GM12878 (cell line): ENCODE measurements at regions not wholly inside any gene's neighbourhood (a gene's known extent, or its start where the extent isn't known, plus 50 kb on each side); places are given as distances from the start of the nearest gene placed in this dataset.
"Not testable (repeated sequence)": the region's sequence is repeated elsewhere in the genome, so short reads cannot be mapped to it uniquely, and the experiment has no call there.

ENCODE experiments used
- ATAC-seq: fragments of 200-7000 bp; cut with Tn5 transposase; 3 replicates; pipeline ENCODE4 v1.9.1; 2020; ENCODE audit warnings: mild to moderate bottlenecking, moderate library complexity
- BruUV-seq: library from RNA; stranded (reverse); fragments of 400-500 nt; replicated peaks from 2 replicates; lab custom pipeline; 2021; lab: Mats Ljungman, UMichigan
- CTCF ChIA-PET: fragments of 300-600 bp; sonication (Branson Sonifier 250); formaldehyde crosslinking; extraction: SDS; loops from one replicate; lab custom pipeline; 2021; ENCODE audit warnings: inconsistent platforms; lab: Yijun Ruan, JAX
- POLR2A ChIA-PET: fragments of 350-600 bp; formaldehyde crosslinking; extraction: SDS; loops from one replicate; lab custom pipeline; 2021; ENCODE audit warnings: inconsistent platforms; lab: Charles Lee
- RAD21 ChIA-PET: fragments of 300-600 bp; sonication (Branson Sonifier 250); formaldehyde crosslinking; loops from one replicate; lab custom pipeline; 2023; ENCODE audit warnings: antibody characterized with exemption; ENCODE audit not compliant: unreplicated experiment; lab: Charles Lee
- SMC1A ChIA-PET: fragments of 300-600 bp; sonication (Branson Sonifier 250); formaldehyde crosslinking; loops from one replicate; lab custom pipeline; 2023; ENCODE audit not compliant: unreplicated experiment, uncharacterized antibody; lab: Charles Lee
- DNase-seq: peaks from one replicate; pipeline ENCODE4 v3.0.0-alpha.2; 2011; ENCODE audit warnings: low read depth, low spot score
- FAIRE-seq: peaks from 3 replicates; lab custom pipeline; 2011; peaks lifted over from hg19 to GRCh38; lab: Jason Lieb, UNC
- H2AFZ ChIP-seq: 2 replicates; pipeline ENCODE4 v1.6.0; 2011; ENCODE audit warnings: low read depth, low read length, control low read depth; ENCODE audit not compliant: control insufficient read depth
- H3K27ac ChIP-seq: 2 replicates; pipeline ENCODE4 v1.5.1; 2011; ENCODE audit warnings: control low read depth; ENCODE audit not compliant: control insufficient read depth, insufficient read depth
- H3K27me3 ChIP-seq, 2 experiments: replicated peaks in 1 of 2; 2 replicates each; pipeline versions ENCODE4 v1.6.0 to v1.6.1; 2011; ENCODE audit warnings: low read length in 1 of 2; ENCODE audit not compliant: control insufficient read depth in 2 of 2, insufficient read depth in 2 of 2
- H3K36me3 ChIP-seq, 2 experiments: 2 replicates each; pipeline ENCODE4 v1.5.1; 2011; ENCODE audit warnings: low read length in 1 of 2; ENCODE audit not compliant: control insufficient read depth in 2 of 2, insufficient read depth in 2 of 2
- H3K4me1 ChIP-seq: 2 replicates; pipeline ENCODE4 v1.6.1; 2011; ENCODE audit warnings: mild to moderate bottlenecking, low read length, moderate library complexity, mixed read lengths; ENCODE audit not compliant: control insufficient read depth, insufficient read depth
- H3K4me2 ChIP-seq: 2 replicates; pipeline ENCODE4 v1.6.0; 2011; ENCODE audit warnings: control low read depth; ENCODE audit not compliant: control insufficient read depth, insufficient read depth
- H3K4me3 ChIP-seq: fragments of 200-600 bp; sonication (generic); 2 replicates; pipeline ENCODE4 v1.5.1; 2016
- H3K79me2 ChIP-seq: 2 replicates; pipeline ENCODE4 v1.6.0; 2011; ENCODE audit warnings: low read length; ENCODE audit not compliant: control insufficient read depth, insufficient read depth
- H3K9ac ChIP-seq: 2 replicates; pipeline ENCODE4 v1.8.0; 2011; ENCODE audit warnings: low read length, control low read depth, mixed read lengths; ENCODE audit not compliant: control insufficient read depth, insufficient read depth
- H3K9me3 ChIP-seq: replicated peaks from 3 replicates; pipeline ENCODE4 v1.5.1; 2011; ENCODE audit warnings: mild to moderate bottlenecking, low read length; ENCODE audit not compliant: control insufficient read depth, insufficient read depth
- H4K20me1 ChIP-seq: 2 replicates; pipeline ENCODE4 v1.6.0; 2011; ENCODE audit not compliant: control insufficient read depth, insufficient read depth
- CEBPZ ChIP-seq: fragments of 150-350 bp; IDR thresholded peaks from 2 replicates; pipeline ENCODE4 v1.6.1; 2016; ENCODE audit warnings: low read depth, low read length
- NFIC ChIP-seq: IDR thresholded peaks from 2 replicates; pipeline ENCODE4 v1.6.1; 2012; ENCODE audit warnings: low read depth, mild to moderate bottlenecking, inconsistent platforms, low read length, moderate library complexity
- POU2F2 ChIP-seq: IDR thresholded peaks from 3 replicates; pipeline ENCODE4 v1.6.1; 2011; ENCODE audit warnings: low read depth, mild to moderate bottlenecking, low read length, borderline replicate concordance
- SMARCA5 ChIP-seq: fragments of 450-650 bp; IDR thresholded peaks from 2 replicates; pipeline ENCODE4 v1.6.1; 2017; ENCODE audit warnings: mild to moderate bottlenecking
- ZSCAN29 ChIP-seq: fragments of 450-650 bp; IDR thresholded peaks from 2 replicates; pipeline ENCODE4 v1.6.1; 2017; ENCODE audit warnings: mild to moderate bottlenecking, moderate library complexity
- WGBS: methylation state at CpG from one replicate; pipeline ENCODE4 v1.1.6; 2016; ENCODE audit warnings: low lambda C conversion rate; ENCODE audit not compliant: insufficient replicate concordance, insufficient coverage; ENCODE audit errors: missing lambda C conversion rate; 5-methylcytosine and 5-hydroxymethylcytosine counted together
- in situ Hi-C: fragments of 300-500 bp; cut with MboI; formaldehyde crosslinking; loops from 9 replicates; pipeline ENCODE4 v1.14.3; 2018; ENCODE audit warnings: mixed read lengths
- intact Hi-C: fragments of 100-400 bp; cut with micrococcal nuclease; formaldehyde crosslinking; loops from one replicate; pipeline ENCODE4 v1.14.2; 2022; ENCODE audit not compliant: unreplicated experiment

- no peak for TF ChIP-seq CEBPZ
- TF ChIP-seq ZSCAN29: no peak
- no peak for TF ChIP-seq NFIC
- TF ChIP-seq SMARCA5: no peak
- TF ChIP-seq POU2F2: no peak
Measured at GRCh38 chr10:4599471-4599870, 226.5 kb upstream of the AKR1E2 start (continued).

GRCh38 chr10:4597898-4598297 is 228.1 kb upstream of the AKR1E2 start:
- H4K20me1 ChIP-seq, H2AFZ ChIP-seq, intact Hi-C loops, H3K4me3 ChIP-seq, H3K9ac ChIP-seq, H3K4me2 ChIP-seq, H3K36me3 ChIP-seq, ATAC-seq, DNase-seq, H3K79me2 ChIP-seq, H3K27ac ChIP-seq, SMC1A ChIA-PET, in situ Hi-C loops, FAIRE-seq, H3K27me3 ChIP-seq, CTCF ChIA-PET, POLR2A ChIA-PET, H3K4me1 ChIP-seq, H3K9me3 ChIP-seq, BruUV-seq, RAD21 ChIA-PET: not testable (repeated sequence)
- WGBS: no CpG with 5 or more reads among the region's 2 CpGs
